Thoracic aorta (tissue), 2 donors: ENCODE measurements at regions not wholly inside any gene's neighbourhood (a gene's known extent, or its start where the extent isn't known, plus 50 kb on each side); places are given as distances from the start of the nearest gene placed in this dataset.

Source experiments
- ATAC-seq: fragments of 150-250 bp; one replicate; pipeline ENCODE4 v1.8.0; 2017; ENCODE audit warnings: low read depth; ENCODE audit not compliant: insufficient number of reproducible peaks, low FRiP score
- DNase-seq: peaks from one replicate; pipeline ENCODE4 v3.0.0-alpha.2; 2020; ENCODE audit warnings: low spot score
- H3K27ac ChIP-seq, 2 donors: fragments of 200-600 bp; sonication (generic); 1 replicate in 1 of 2; 2 replicates in 1 of 2; pipeline ENCODE4 v1.5.1; 2016; ENCODE audit warnings: mild to moderate bottlenecking in 2 of 2, moderate library complexity in 2 of 2
- H3K27me3 ChIP-seq: fragments of 200-600 bp; sonication (generic); replicated peaks from 2 replicates; pipeline ENCODE4 v1.6.0; 2016; ENCODE audit warnings: mild to moderate bottlenecking; ENCODE audit not compliant: insufficient read depth
- H3K36me3 ChIP-seq: fragments of 200-600 bp; sonication (generic); one replicate; pipeline ENCODE4 v1.5.1; 2016
- H3K4me1 ChIP-seq, 2 donors: fragments of 200-600 bp; sonication (generic); 1 replicate in 1 of 2; 2 replicates in 1 of 2; pipeline versions ENCODE4 v1.5.1 to v1.6.0; 2016; ENCODE audit warnings: low read depth in 2 of 2, mild to moderate bottlenecking in 1 of 2; ENCODE audit not compliant: control insufficient read depth in 1 of 2
- H3K4me3 ChIP-seq: fragments of 200-600 bp; sonication (generic); 2 replicates; pipeline ENCODE4 v1.5.1; 2016; ENCODE audit warnings: mild to moderate bottlenecking
- H3K9me3 ChIP-seq: fragments of 200-600 bp; sonication (generic); 2 replicates; pipeline ENCODE4 v1.5.1; 2016
- CTCF ChIP-seq: fragments of 200-600 bp; sonication (generic); IDR thresholded peaks from one replicate; pipeline ENCODE4 v1.5.1; 2019; ENCODE audit warnings: antibody characterized with exemption

GRCh38 chr10:60441515-60441914 lies 51.8 kb upstream of the ANK3 start:
- ATAC-seq, result no peak
- H3K27me3 ChIP-seq, result no peaks in the 10 kb centered on the region
- H3K27ac ChIP-seq, result no peak overlapping the region
- H3K4me3 ChIP-seq, result no peak overlapping the region
- peaks cover 17 to 34% of the 10 kb centered on the region in 2 donors for H3K4me1 ChIP-seq
- DNase-seq, result no peak
- no peak for TF ChIP-seq CTCF
- no peaks in the 10 kb centered on the region for H3K36me3 ChIP-seq
- no peaks in the 10 kb centered on the region for H3K9me3 ChIP-seq

DNA sequence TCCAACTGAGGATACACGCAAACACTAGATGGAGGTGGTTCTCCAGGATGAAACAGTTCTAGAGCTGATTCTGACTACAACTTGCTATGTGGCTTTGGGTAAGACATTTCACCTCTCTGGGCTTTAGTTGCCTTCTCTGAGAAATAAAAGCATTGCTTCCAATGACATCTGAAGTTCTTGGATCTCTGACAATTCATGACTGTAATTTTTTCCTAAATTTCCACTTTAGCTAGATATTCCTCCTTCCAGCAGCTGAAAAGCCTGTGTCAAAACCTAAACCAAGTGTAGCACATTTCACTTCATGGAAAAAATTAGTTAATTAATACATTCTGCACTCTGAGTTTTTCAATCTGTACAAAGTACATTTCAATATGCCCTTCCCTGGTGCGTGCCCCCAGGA lies 50.0 kb upstream of the ANK3 start:
- Histone ChIP-seq H3K4me3 (no peak overlapping the region), H3K27ac (no peak overlapping the region), H3K4me1 (peaks cover 9 to 15% of the 10 kb centered on the region in 2 donors), H3K9me3 (no peaks in the 10 kb centered on the region), H3K27me3 (no peaks in the 10 kb centered on the region), H3K36me3 (no peaks in the 10 kb centered on the region)
- TF ChIP-seq CTCF, result no peak
- ATAC-seq, result no peak
- DNase-seq, result no peak
